ENCODE measurements at regions not wholly inside any gene's neighbourhood (a gene's known extent, or its start where the extent isn't known, plus 50 kb on each side); places are given as distances from the start of the nearest gene placed in this dataset.
"Not testable (repeated sequence)": the region's sequence is repeated elsewhere in the genome, so short reads cannot be mapped to it uniquely, and the experiment has no call there.

DNA sequence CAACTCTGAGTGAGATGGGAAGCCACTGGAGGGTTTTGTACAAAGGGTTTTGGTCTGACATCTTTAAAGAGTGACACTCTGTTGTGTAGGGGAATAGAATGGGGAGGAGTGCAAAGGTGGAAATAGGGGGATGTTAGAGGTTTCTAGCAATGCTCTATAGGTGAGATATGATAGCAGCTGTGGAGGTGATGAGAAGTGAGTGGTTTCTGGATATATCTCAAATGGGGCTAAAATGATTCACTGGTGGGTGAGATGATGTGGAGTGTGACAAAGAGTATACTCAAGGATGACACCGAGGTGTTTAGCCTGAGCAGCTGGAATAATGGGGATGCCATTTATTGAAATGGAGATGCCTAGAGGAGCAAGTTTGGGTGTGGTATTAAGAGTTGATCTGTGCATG, 426.4 kb downstream of the PCNX1 start:
- FAIRE-seq: no peak

DNA sequence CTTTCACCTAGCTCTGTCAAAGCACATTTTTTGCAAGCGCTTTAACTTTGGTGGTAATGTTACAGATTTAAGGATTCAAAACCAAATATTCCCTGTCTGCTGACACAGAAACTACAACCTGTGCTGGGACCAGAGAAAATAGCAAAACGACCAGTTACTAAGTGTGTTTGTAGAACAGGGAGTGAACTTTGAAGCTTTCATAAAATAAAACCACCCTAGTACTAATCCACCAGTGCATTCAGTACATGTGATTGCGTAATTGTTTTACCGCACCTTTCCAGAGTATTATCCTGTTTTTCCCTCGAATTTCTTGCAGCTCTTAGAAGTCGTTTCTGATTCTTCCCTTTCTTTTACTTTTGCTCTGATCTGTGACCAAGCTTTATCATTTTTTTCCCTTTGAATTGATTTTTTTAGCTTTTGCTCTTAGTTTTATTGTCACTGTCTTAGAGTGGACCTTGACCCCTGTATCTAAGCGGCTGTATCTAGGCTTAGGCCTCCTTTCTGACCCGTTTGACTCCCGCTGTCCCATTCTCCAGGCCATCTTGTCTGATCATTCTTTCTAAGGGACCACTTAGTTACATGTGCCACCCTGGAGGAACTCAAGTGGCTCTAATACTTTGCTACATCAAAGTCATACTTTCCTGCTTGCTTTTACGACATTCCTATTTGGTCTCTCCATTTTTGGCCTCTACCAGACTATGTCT, 429.4 kb downstream of the PCNX1 start:
- no peak for FAIRE-seq

DNA sequence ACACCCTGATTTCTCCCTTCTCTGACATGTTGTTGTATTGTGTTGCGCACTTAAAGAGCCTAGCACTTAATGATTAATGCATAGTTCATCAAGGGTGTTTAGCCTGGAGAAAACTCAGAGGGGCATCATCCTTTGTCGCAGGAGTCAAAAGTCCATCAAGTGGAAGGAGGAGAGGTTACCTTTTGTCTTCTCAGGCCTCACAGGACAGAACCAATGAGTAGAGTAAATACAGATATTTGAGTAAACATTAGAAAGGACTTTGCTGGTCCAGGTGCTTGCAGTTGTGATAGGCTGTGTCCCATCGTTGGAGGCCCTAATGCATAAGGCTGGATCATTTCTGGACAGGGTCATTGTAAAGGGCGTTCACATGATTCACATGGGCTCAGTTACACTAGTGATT, 430.9 kb downstream of the PCNX1 start:
- FAIRE-seq: no peak

DNA sequence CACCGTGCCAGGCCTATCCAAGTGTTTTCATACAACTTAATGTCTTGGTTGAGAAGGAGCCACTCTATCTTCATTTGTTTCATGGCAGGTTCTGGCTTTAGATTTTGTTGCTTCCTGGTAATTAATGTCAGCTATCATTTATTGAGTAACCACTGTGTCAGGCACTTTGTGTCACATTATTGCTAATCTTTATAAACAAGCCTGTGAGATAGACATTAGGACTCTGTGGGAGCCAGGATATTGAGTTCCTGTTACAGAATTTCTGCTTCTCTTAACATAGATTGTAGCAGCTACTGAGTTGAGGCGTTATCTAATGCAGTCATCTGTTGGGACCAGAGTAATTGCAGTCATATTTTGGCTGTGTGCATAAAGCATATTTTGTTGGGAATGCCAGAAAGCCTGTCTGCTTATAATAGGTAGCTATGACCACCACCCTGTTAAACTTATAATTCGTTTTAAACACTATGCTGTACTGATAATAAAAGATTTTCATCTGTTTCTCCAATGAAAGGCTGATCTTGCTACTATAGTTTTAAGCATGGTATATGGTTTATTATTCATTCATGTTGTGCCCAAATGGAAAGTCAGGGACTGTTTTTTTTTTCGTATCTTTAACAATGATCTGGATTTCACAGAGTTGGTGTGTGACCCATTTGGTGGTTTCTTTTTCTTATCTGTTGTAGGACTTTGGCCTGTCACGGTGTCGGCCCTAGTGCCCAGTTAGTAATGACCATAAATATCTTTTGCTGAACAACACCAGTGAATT, 432.6 kb downstream of the PCNX1 start:
- no peak for FAIRE-seq

DNA sequence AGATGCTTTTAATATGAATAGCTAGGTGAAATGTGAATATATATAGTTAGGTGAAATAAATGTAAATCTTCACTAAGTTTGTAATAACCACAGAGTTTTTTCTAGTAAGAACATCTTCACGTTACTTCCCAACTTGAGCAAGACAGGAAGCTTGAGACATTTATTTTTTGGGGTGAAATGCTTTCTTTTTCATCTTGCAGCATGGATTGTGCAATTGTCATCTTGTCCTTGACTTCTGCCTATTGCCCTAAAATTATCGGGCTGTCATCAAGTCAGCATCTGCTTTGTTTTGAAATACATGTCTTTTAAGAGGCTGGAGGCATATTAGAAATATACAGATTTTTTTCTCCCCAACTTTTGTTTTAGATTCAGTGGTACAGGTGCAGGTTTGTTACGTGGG, 433.9 kb downstream of the PCNX1 start:
- FAIRE-seq: no peak

DNA sequence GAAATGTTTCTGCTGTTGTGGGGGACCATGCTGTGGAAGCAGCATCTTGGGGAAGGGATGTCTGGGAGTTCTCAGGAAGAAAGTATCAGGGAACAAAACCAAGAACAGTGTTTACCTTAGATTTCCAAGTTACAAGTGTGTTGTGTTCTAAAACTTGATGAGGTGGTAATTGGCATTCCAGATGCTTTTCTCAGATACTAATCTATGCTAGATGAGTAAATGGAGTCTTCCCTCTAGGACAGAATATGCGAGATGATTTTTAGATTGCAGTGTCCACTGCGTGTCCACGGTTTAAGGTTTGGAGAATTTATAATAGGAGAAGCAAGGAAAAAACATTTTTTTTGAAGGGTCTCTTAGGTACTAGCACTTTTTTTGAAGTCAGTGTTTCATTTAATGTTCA, 436.5 kb downstream of the PCNX1 start:
- FAIRE-seq: no peak

DNA sequence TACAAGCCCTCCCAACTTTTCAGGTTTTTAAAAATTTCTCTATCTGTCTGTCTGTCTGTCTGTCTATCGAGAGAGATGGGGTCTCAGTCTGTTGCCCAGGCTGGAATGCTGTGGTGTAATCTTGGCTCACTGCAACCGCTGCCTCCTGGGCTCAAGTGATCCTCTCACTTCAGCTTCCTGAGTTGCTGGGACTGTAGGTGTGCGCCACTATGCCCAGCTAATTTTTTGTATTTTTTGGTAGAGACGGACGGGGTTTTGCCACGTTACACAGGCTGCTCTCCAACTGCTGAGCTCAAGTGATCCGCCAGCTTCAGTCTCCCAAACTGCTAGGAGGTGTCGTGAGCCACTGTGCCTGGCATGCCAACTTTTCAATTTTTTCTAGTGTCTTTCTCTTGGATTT, 437.2 kb downstream of the PCNX1 start:
- no peak for FAIRE-seq

DNA sequence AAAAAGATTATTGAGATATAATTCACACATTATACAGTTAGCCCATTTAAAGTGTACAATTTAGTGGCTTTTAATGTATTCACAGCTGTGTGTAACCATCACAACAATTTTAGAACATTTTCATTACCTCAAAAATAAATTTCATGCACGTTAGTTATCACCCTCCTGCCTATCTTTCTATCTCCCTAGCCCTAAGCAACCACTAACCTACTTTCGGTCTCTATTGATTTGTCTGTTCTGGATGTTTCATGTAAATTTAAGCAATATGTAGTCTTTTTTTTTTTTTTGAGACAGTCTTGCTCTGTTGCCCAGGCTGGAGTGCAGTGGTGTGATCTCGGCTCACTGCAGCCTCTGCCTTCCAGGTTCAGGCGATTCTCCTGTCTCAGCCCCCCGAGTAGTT, 439.4 kb downstream of the PCNX1 start:
- no peak for FAIRE-seq

DNA sequence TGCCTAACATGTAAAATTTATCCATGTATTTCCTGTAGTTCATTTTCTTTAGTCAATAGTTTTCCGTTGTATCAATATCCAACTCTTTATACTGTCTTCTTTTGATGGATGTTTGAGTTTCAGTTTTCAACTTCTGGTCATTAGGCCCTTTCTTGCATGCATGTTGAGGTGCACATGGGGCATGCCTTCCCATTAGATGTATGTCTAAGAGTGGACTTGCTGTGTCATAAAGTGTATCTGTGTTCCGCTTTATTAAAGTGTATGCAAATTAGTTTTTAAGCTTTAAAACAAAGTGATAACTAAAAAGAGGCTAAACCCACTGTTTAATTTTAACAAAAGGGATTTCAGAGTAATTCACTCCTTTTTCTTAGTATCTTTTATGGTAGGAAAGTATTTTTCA, 441.1 kb downstream of the PCNX1 start:
- no peak for FAIRE-seq

DNA sequence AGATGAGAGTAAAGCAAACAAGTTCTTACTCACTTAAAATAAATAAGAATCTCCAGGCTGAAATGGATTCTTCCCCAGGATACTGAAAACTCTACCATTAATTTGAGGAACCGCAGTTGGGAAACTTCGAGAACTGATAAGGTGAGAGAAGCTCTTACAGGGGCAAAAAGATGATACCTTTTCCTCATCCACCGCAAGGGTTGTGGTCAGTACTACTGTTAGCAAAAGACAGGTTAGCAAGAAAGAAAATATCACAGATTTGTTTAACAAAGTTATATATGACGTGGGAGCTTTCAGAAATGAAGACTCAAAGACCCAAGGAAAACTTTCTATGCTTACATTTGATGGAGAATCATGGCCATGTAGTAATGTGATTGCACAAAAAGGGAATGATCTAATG, 441.6 kb downstream of the PCNX1 start:
- no peak for FAIRE-seq

DNA sequence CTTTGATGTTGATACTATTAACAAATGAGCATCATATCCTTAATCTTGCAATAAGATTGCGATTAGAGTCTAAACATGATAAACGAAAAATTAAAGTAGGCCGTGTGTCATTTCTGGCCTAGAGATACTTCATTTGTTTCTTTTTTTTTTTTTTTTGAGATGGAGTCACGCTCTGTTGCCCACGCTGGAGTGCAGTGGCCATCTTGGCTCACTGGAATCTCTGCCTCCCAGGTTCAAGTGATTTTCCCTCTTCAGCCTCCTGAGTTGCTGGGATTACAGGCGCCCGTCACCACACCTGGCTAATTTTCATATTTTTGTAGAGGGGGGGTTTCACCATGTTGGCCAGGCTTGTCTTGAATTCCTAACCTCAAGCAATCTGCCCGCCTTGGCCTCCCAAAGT, 446.9 kb downstream of the PCNX1 start:
- no peak for FAIRE-seq

DNA sequence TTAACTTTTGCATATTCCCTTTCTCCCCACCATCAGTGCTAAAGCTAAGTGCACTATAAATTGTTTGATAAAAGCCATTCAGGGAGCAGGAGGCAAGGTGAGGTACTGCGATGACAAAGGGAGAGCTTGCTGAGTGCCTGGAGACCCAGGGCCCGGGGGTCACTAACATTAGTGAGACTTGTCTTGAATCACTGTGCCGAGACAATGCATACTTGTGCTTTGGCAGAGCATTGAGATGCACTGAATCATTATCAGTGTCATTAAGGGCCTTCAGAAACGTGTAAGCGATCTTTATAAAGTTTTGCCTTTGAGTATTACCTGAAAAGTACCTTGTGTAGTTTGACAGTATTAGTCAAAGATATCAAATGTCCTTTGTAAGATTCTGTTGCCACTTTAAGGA, 447.5 kb downstream of the PCNX1 start:
- FAIRE-seq: no peak

DNA sequence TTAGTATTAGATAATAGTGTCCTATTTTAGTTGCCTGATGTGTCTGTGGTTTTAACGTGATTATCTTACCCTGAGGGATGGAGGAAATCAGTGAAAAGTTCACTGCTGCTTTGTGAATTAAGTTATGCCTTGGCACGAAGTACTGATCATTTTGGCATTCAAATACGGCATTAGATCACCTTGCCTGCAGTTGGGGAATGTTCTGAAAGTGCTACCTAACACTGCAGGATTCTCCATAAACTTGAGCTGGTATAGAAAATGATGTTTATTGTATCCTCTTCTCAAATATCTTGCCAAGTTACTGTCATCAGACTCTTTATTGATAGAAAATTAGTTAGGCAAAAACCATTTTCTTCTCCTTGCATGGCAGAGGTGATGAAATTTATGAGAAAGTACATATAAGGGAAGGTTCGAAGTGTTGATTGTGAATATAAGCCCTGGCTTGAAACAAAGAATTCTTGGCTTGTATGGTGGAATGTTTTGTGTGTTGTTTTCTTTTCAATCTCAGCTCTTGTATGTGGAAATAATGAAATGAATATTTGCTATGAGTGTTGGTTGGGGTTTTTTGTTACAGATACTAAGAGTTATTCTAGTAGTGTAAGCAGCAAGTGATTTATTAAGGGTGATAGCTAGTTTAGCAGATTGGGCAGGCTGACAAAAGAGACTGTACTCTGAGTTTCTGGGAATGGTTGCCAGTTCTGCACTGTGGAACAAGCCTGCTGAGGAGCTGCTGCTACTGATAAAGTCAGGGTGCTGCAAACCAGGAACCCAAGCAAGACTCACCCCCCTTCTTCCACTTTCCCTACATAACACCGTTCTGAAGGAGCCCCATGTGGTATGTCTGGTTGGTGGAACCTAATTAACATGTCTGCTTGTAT, 448.3 kb downstream of the PCNX1 start:
- no peak for FAIRE-seq

DNA sequence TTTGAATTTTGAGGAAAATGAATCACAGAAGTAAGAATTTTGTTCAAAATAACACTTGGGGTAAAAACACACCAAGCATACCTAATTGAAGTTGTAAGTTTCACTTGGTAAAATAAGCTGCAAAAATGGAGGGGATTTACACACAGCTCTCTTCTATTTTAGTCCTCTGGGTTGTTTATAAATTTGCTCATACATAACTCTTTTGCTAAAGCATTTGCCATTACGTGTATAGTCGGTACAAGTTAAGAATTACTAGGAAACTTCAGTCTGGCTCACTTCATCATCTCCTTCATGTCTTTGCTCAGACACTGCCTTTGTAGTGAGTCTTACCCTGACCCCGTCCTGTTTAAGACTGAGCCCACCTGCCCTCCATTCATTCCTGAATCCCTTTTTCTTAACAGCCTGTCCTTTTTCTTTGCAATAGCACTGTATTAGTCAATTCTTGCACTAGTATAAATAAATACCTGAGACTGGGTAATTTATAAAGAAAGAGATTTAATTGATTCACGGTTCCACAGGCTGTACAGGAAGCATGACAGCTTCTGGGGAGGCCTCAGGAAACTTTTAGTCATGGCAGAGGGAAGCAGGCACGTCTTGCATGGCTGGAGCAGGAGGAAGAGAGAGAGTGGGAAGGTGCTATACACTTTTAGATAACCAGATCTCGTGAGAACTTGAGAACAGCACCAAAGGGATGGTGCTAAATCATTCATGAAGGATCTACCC, 451.1 kb downstream of the PCNX1 start:
- no peak for FAIRE-seq

DNA sequence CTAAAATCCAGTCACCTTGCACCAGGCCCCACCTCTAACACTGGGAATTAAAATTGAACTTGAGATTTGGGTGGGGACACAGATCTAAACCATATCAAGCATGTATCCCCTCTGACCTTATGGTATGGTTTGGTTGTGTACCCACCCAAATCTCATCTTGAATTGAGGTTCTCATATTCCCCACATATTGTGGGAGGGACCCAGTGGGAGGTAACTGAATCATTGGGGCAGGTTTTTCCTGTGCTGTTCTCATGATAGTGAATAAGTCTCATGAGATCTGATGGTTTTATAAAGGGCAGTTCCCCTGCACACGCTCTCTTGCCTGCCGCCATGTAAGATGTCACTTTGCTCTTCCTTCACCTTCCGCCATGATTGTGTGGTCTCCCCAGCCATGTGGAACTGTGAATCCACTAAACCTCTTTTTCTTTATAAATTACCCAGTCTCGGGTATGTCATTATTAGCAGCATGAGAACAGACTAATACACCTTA, 451.7 kb downstream of the PCNX1 start:
- not testable (repeated sequence) for FAIRE-seq

DNA sequence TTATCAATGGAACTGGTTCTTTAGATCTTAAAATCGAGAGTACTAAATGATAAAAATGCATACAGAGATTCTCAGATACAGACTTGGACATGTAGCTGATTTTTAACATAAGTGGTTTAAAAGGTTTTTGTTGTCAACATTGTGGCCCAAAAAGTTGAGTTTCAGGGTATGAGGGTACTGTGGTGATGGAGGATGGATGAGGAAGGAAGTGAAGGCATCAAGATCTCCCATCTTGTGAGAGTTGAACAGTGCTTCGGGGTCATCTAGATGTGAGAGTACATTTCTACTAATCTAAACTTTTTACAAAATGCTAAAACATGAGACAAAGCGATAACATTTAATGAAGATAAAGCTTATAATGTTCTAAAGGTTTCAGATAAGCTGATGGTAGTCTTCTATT, 452.6 kb downstream of the PCNX1 start:
- FAIRE-seq: no peak

DNA sequence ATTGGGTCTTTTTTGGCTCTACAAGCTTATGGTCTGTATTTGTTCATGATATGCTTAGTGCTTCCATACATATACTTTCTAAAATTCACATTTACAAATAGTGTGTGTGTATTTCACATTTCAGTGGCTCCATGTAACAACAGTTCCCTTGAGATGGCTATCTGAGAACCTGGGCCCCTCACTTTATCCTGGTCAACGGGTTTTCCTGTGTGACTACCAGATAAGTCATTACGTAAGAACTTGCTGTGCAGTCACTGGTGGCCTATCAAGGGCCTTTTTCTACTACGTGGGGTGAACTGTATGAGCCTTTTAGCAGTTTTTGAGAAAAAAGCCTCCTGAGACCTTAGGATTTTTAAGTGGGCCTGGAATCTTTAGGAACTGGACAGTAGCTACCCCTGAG, 454.1 kb downstream of the PCNX1 start:
- no peak for FAIRE-seq

DNA sequence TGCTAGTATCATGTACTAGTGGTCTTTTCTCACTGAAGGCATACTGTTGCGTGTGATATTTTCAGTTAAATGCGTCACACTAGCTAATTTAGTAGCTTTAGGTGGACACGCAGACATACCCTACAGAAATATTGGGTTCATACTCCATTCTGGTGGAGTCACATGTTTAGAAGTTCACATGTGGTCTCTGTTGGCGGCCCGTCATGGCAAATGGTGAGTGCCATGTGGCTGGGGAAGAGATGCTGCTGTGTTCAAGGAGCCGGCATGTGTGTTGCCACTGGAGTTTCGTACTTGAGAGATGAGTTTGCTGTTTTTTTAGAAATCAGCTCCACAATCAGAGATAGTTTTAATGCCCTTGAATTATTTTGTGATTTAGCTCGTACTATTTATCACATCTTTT, 454.6 kb downstream of the PCNX1 start:
- no peak for FAIRE-seq

DNA sequence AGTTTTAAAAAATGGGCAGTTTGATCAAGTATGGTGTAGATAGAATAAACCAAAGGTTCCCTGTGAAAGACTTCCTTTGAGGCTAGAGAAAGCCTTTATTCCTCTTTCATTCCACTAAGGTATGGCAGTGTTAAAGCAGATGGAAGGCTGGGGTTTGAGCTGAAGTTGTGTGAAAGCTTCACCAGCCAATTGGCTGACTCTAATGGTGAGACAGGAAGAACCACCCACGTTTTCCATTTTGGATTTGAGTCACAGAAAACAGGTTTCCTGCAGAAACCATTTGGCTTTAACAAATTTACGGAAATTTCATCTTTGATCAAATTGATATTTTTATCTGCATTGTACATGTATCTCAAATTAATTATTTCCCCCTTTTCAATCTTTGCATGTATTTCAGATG, 455.0 kb downstream of the PCNX1 start:
- FAIRE-seq: no peak

DNA sequence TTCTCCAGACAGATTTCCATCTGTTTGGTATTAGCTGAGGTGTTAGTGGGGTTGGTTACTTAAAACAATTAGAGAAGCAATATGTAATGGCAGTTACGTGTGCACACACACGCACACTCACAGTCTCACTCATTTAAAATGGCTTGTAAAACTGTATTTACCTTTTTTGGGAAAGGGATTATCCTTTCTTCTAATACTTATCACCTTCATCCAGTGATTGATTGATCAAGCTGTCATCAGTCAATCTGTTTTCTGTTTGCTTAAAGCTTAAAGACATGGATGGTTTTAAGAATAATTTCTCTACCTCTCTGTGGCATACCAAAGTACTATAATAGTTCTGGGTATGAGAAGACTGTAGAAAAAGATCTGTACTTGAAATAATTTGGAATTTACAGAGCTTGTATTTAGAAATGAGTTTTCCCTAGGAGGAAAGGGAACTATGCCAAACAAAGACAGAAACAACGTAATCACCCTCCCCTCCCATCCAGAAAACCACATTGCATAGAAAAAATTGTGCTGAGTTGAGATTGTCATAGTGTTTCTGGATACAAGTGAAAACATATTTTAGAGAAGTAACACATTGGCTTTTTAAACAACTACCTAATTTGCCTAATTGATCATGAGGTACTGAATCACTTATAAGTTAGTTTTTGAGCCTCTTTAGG, 455.8 kb downstream of the PCNX1 start:
- FAIRE-seq: no peak

DNA sequence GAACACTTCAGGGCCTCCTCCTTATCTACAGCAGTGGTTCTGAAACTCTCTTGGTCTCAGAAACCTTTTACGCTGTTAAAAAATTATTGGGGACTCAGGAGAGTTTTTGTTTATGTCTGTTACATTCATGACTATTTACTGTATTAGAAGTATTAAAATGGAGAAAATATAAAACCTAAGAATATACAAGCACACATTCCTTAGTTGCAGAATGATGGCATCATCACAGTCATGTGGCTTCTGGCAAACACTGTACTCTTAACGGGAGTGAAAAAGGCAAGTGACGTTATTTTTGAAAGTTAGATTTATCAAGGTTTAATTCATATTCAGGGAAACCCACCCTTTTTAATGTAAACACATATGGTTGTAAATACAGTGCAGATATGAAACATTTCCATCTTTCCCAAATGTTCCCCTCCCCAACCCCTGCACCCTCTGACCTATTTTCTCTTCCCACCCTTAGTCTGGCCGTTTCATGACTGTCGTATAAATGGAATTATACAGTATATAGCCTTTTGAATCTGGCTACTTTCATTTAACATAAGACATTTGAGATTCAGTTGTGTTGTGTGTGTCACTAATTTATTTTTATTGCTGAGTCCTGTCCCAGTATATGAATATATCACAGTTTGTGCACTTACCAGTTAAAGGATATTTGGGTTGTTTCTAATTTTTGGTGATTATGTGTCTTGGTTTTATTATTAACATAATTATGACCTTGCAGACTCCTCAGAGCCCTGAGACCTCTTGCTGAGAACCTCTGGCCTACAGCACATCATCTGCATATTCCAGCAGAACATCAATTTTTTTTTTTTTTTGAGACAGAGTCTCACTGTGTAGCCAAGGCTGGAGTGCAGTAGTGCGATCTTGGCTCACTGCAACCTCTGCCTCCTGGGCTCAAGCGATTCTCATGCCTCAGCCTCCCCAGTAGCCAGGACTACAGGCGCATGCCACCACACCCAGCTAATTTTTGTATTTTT, 457.0 kb downstream of the PCNX1 start:
- FAIRE-seq: no peak

Measured in endometrium (tissue), 2 donors.